Upper lobe of right lung (tissue), 1 donor: ENCODE measurements at regions not wholly inside any gene's neighbourhood (a gene's known extent, or its start where the extent isn't known, plus 50 kb on each side); places are given as distances from the start of the nearest gene placed in this dataset.
"Not testable (repeated sequence)": the region's sequence is repeated elsewhere in the genome, so short reads cannot be mapped to it uniquely, and the experiment has no call there.

Experiments used
- ATAC-seq: fragments of 200-7000 bp; cut with Tn5 transposase; one replicate; pipeline ENCODE4 v1.9.1; 2020; ENCODE audit warnings: mild to moderate bottlenecking, moderate library complexity
- DNase-seq: peaks from one replicate; pipeline ENCODE4 v3.0.0-alpha.2; 2020
- H3K27ac ChIP-seq: fragments of 200-600 bp; one replicate; pipeline ENCODE4 v1.8.0; 2022
- H3K27me3 ChIP-seq: fragments of 200-600 bp; one replicate; pipeline ENCODE4 v1.8.0; 2022; ENCODE audit warnings: mild to moderate bottlenecking
- H3K36me3 ChIP-seq: fragments of 200-600 bp; one replicate; pipeline ENCODE4 v1.8.0; 2022
- H3K4me1 ChIP-seq: fragments of 200-600 bp; one replicate; pipeline ENCODE4 v1.8.0; 2022
- H3K4me3 ChIP-seq: fragments of 200-600 bp; one replicate; pipeline ENCODE4 v1.8.0; 2022; ENCODE audit warnings: mild to moderate bottlenecking
- H3K9me3 ChIP-seq: fragments of 200-600 bp; one replicate; pipeline ENCODE4 v1.8.0; 2022
- intact Hi-C: fragments of 100-400 bp; cut with DNase I; formaldehyde crosslinking; loops from one replicate; pipeline ENCODE4 v1.11.0; 2022
- TF ChIP-seq, protein P1 (sequence below): fragments of 200-600 bp; IDR thresholded peaks from one replicate; pipeline ENCODE4 v1.8.0; 2022; ENCODE audit warnings: antibody characterized with exemption
- donor health status: DM: no; HTN: yes; CAD: no; lungs with severe emphysema.

DNA sequence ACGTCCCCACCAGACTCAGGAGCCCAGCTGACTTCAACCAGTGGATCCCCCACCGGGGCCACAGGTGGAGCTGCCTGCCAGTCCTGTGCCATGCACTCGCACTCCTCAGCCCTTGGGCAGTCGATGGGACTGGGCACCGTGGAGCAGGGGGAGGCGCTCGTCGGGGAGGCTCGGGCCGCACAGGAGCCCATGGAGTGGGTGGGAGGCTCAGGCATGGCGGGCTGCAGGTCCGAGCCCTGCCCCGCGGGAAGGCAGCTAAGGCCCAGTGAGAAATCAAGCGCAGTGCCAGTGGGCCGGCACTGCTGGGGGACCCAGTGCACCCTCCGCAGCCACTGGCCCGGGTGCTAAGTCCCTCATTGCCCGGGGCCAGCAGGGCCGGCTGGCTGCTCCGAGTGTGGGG is 52.3 kb upstream of the LRRC30 start:
- ATAC-seq, DNase-seq, H3K4me1 ChIP-seq, H3K27ac ChIP-seq, H3K4me3 ChIP-seq, H3K36me3 ChIP-seq, intact Hi-C loops, H3K27me3 ChIP-seq, H3K9me3 ChIP-seq: not testable (repeated sequence)

DNA sequence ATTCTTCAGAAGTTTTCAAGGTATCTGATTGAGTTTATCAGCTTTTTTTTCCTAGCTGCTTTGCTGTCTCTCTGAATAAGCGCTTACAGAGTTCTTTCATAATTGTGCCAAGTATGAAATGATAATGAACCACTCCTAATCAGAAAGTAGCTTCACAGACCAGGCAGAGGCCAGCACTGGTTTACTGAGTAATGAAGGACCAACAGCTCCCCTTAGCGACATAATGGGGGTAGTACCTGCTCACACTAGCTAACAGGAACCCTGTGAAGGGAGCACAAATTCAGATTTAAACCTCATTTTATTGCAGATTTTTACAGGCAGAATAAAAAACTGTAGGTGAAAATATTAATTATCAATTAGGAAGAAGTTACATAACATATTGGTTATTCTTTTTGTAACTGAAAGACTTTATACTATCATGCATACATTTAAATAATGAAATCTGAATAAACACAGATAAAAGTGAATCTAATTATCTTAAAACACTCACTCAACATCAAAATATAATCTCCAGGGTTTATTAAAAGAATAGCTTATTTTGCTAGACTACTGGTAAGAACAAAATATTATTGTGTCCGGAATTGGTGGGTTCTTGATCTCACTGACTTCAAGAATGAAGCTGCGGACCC is 53.7 kb upstream of the LRRC30 start:
- DNase-seq, result no peak
- H3K9me3 ChIP-seq, result no peaks in the 10 kb centered on the region
- H3K4me1 ChIP-seq, result no peaks in the 10 kb centered on the region
- intact Hi-C loops, result no loop called here
- H3K4me3 ChIP-seq, result no peak overlapping the region
- no peak overlapping the region for H3K27ac ChIP-seq
- TF ChIP-seq, protein P1, sequence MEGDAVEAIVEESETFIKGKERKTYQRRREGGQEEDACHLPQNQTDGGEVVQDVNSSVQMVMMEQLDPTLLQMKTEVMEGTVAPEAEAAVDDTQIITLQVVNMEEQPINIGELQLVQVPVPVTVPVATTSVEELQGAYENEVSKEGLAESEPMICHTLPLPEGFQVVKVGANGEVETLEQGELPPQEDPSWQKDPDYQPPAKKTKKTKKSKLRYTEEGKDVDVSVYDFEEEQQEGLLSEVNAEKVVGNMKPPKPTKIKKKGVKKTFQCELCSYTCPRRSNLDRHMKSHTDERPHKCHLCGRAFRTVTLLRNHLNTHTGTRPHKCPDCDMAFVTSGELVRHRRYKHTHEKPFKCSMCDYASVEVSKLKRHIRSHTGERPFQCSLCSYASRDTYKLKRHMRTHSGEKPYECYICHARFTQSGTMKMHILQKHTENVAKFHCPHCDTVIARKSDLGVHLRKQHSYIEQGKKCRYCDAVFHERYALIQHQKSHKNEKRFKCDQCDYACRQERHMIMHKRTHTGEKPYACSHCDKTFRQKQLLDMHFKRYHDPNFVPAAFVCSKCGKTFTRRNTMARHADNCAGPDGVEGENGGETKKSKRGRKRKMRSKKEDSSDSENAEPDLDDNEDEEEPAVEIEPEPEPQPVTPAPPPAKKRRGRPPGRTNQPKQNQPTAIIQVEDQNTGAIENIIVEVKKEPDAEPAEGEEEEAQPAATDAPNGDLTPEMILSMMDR, result peak; percentile 65
- no peaks in the 10 kb centered on the region for H3K36me3 ChIP-seq
- H3K27me3 ChIP-seq, result no peaks in the 10 kb centered on the region
- peak; percentile 94 for ATAC-seq

DNA sequence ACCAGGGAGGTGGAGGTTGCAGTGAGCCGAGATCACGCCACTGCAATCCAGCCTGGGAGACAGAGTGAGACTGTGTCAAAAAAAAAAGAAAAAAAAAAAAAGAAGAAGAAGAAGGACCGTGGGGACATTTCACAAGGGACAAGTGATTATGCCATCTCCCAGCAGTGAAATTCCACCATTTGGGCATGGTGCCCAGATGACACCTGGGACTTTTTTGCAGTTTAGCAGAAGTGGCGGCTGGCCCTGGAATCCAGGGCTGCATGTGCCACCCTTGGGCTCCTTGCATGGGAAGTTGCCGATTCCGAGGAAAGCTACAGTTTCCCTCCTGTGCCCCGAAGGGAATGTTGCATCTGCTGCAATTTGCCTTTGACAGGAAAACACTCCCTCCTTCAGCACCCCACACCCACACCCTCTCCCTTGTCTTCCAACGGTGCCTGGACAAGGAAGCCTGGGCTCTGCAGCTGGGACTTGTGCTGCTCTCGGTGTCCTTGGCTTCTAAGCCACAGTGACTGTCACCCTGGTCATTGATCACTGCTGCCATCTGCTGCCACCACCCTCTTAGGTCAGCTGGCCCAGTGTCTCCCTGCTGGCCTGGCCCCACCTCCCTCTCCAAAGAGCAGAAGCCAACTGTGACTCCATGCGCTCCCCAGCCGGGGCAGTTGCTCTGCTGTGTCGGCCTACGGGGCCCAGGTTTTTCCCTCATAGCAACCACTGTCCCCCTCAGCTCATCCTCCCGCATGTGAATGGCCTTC is 56.4 kb upstream of the LRRC30 start:
- no peaks in the 10 kb centered on the region for H3K36me3 ChIP-seq
- H3K4me1 ChIP-seq, result no peaks in the 10 kb centered on the region
- TF ChIP-seq, protein P1, result no peak
- H3K27ac ChIP-seq, result no peak overlapping the region
- H3K4me3 ChIP-seq, result no peak overlapping the region
- no peak for DNase-seq
- peak; percentile 56 for ATAC-seq
- intact Hi-C loops, result no loop called here
- H3K9me3 ChIP-seq, result no peaks in the 10 kb centered on the region
- peaks cover 6% of the 10 kb centered on the region for H3K27me3 ChIP-seq

DNA sequence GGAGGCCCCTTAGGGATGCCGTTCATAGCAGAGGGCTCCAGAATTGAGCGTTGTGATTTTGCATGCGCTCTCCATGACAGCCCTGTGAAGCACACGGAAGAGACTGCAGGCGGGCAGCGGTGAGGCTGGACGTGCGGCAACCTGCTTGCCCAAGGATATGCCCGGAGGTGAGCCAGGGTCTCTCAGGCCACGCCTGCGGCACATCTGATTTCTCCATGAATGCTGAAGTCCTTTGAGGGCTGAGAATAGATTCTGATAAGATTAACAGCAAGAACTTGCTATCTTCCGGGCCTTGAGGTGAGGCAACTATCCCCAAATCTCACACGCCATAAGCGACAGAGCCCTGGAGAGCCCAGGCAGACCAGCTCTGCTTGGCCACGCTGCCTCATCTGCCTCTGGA is 55.6 kb upstream of the LAMA1 start:
- no peak for ATAC-seq
- H3K4me3 ChIP-seq, result no peak overlapping the region
- H3K27me3 ChIP-seq, result peaks cover 6% of the 10 kb centered on the region
- TF ChIP-seq, protein P1, result no peak
- intact Hi-C loops, result no loop called here
- H3K9me3 ChIP-seq, result no peaks in the 10 kb centered on the region
- no peaks in the 10 kb centered on the region for H3K4me1 ChIP-seq
- DNase-seq, result no peak
- no peaks in the 10 kb centered on the region for H3K36me3 ChIP-seq
- no peak overlapping the region for H3K27ac ChIP-seq

DNA sequence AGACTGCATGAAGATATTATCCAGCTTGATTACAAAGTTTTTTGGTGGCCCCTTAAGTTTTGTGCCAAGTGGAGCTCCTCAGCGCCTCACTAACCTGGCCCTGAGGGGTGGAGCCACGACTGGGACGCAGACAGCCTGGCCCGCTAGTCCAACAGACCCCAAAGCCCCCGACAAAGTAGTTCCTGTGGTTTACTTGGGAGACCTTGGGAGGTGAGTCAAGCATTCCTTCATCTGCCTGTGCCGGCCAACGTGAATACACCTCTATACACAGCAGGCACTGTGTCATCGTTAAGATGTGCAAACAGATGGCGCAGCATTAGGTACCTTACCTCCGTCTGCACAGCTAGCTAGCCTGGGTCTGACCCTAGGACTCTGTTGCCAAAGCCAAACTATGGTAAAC is 55.0 kb upstream of the LAMA1 start:
- H3K9me3 ChIP-seq, result no peaks in the 10 kb centered on the region
- intact Hi-C loops, result no loop called here
- peaks cover 6% of the 10 kb centered on the region for H3K27me3 ChIP-seq
- DNase-seq (no peak), ATAC-seq (no peak)
- TF ChIP-seq, protein P1, result no peak
- no peak overlapping the region for H3K4me3 ChIP-seq
- no peaks in the 10 kb centered on the region for H3K36me3 ChIP-seq
- H3K4me1 ChIP-seq, result no peaks in the 10 kb centered on the region
- no peak overlapping the region for H3K27ac ChIP-seq

DNA sequence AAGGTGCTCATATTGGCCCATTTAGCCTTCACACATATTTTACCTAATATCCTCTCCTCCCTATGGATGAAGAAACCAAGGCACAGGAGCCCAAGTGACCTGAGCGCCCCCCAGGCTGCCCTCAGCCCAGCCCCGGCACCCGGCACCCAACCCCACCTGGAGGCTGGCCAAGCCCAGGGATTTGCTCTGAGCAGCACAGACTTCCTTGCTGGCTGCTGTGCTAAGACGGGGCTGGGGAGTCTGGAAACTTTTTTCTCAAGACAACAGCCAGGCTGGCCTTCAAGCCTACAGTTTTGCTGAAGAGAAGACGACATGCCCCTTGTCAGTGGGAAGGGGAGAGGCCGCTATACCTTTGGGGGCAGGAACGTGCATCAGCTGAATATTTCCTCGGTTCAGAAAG is 52.7 kb upstream of the LAMA1 start:
- DNase-seq, result no peak
- intact Hi-C loops, result no loop called here
- Histone ChIP-seq H3K27ac (no peak overlapping the region), H3K27me3 (peaks cover 6% of the 10 kb centered on the region), H3K9me3 (no peaks in the 10 kb centered on the region), H3K36me3 (no peaks in the 10 kb centered on the region), H3K4me3 (no peak overlapping the region), H3K4me1 (no peaks in the 10 kb centered on the region)
- no peak for ATAC-seq
- TF ChIP-seq, protein P1, result no peak
